ENCODE measurements at regions not wholly inside any gene's neighbourhood (a gene's known extent, or its start where the extent isn't known, plus 50 kb on each side); places are given as distances from the start of the nearest gene placed in this dataset.

- Histone ChIP-seq H3K36me3 (ENCODE audit: control insufficient read depth in 4 of 4, insufficient read depth in 3 of 4, low read depth in 1 of 4, low read length in 3 of 4) (no peaks in the 10 kb centered on the region), H3K27me3 (ENCODE audit: control insufficient read depth in 4 of 4, insufficient read depth in 4 of 4, low read length in 3 of 4) (no peaks in the 10 kb centered on the region), H3K4me3 (ENCODE audit: low read depth in 1 of 3, low read length in 3 of 3) (no peak overlapping the region), H3K9ac (ENCODE audit: low read depth in 1 of 2, low read length in 2 of 2) (no peak overlapping the region), H3K27ac (ENCODE audit: low read depth in 1 of 2, low read length in 2 of 2) (no peak overlapping the region), H3K4me1 (ENCODE audit: control insufficient read depth in 4 of 4, insufficient read depth in 4 of 4, low read length in 3 of 4) (no peaks in the 10 kb centered on the region), H3K9me3 (ENCODE audit: control insufficient read depth in 4 of 4, low read length in 3 of 4) (no peaks in the 10 kb centered on the region)
- no peak for DNase-seq (ENCODE audit: low spot score)
- no peak for TF ChIP-seq RAD21 (IDR thresholded peaks at IDR 0.05)
- no peak for TF ChIP-seq HNF4A (conservative IDR thresholded peaks at IDR 0.05)
- no peak for TF ChIP-seq GABPA (IDR thresholded peaks at IDR 0.05 in 1 of 2, conservative IDR thresholded peaks at IDR 0.05 in 1 of 2)
- TF ChIP-seq, protein P1, sequence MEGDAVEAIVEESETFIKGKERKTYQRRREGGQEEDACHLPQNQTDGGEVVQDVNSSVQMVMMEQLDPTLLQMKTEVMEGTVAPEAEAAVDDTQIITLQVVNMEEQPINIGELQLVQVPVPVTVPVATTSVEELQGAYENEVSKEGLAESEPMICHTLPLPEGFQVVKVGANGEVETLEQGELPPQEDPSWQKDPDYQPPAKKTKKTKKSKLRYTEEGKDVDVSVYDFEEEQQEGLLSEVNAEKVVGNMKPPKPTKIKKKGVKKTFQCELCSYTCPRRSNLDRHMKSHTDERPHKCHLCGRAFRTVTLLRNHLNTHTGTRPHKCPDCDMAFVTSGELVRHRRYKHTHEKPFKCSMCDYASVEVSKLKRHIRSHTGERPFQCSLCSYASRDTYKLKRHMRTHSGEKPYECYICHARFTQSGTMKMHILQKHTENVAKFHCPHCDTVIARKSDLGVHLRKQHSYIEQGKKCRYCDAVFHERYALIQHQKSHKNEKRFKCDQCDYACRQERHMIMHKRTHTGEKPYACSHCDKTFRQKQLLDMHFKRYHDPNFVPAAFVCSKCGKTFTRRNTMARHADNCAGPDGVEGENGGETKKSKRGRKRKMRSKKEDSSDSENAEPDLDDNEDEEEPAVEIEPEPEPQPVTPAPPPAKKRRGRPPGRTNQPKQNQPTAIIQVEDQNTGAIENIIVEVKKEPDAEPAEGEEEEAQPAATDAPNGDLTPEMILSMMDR (IDR thresholded peaks at IDR 0.05; ENCODE audit: low read depth, low read length, missing input control): no peak
- no peak for TF ChIP-seq YY1 (IDR thresholded peaks at IDR 0.05)
- TF ChIP-seq JUND (IDR thresholded peaks at IDR 0.05): no peak
- no peak for TF ChIP-seq SP1 (IDR thresholded peaks at IDR 0.05)
- TF ChIP-seq NR2F2 (IDR thresholded peaks at IDR 0.05): no peak
- no peak for TF ChIP-seq RXRA (IDR thresholded peaks at IDR 0.05)
- no peak for TF ChIP-seq REST (IDR thresholded peaks at IDR 0.05)
- TF ChIP-seq ATF3 (IDR thresholded peaks at IDR 0.05): no peak
- no peak for TF ChIP-seq MAX (IDR thresholded peaks at IDR 0.05)
- TF ChIP-seq TAF1 (conservative IDR thresholded peaks at IDR 0.05): no peak
- no peak for TF ChIP-seq HNF4G (IDR thresholded peaks at IDR 0.05)
- TF ChIP-seq, protein P2, sequence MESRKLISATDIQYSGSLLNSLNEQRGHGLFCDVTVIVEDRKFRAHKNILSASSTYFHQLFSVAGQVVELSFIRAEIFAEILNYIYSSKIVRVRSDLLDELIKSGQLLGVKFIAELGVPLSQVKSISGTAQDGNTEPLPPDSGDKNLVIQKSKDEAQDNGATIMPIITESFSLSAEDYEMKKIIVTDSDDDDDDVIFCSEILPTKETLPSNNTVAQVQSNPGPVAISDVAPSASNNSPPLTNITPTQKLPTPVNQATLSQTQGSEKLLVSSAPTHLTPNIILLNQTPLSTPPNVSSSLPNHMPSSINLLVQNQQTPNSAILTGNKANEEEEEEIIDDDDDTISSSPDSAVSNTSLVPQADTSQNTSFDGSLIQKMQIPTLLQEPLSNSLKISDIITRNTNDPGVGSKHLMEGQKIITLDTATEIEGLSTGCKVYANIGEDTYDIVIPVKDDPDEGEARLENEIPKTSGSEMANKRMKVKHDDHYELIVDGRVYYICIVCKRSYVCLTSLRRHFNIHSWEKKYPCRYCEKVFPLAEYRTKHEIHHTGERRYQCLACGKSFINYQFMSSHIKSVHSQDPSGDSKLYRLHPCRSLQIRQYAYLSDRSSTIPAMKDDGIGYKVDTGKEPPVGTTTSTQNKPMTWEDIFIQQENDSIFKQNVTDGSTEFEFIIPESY (IDR thresholded peaks at IDR 0.05): no peak
- TF ChIP-seq EGR1 (IDR thresholded peaks at IDR 0.05; ENCODE audit: low read depth in 2 of 2): no peak
- TF ChIP-seq FOXA1 (IDR thresholded peaks at IDR 0.05): no peak
- 45% methylated on average over 4 of the region's 4 CpGs for WGBS
Observed at GRCh38 chr9:115198001-115198400, 80.0 kb upstream of the TNC start.

All from liver (tissue), 8 donors.